ENCODE measurements at regions not wholly inside any gene's neighbourhood (a gene's known extent, or its start where the extent isn't known, plus 50 kb on each side); places are given as distances from the start of the nearest gene placed in this dataset.

GRCh38 chr17:6278376-6278775 is 156.5 kb downstream of the AIPL1 start:
- TF ChIP-seq, protein P1, sequence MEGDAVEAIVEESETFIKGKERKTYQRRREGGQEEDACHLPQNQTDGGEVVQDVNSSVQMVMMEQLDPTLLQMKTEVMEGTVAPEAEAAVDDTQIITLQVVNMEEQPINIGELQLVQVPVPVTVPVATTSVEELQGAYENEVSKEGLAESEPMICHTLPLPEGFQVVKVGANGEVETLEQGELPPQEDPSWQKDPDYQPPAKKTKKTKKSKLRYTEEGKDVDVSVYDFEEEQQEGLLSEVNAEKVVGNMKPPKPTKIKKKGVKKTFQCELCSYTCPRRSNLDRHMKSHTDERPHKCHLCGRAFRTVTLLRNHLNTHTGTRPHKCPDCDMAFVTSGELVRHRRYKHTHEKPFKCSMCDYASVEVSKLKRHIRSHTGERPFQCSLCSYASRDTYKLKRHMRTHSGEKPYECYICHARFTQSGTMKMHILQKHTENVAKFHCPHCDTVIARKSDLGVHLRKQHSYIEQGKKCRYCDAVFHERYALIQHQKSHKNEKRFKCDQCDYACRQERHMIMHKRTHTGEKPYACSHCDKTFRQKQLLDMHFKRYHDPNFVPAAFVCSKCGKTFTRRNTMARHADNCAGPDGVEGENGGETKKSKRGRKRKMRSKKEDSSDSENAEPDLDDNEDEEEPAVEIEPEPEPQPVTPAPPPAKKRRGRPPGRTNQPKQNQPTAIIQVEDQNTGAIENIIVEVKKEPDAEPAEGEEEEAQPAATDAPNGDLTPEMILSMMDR (IDR thresholded peaks at IDR 0.05; ENCODE audit: low read depth, low read length, poor library complexity, severe bottlenecking) = no peak
- TF ChIP-seq EZH2phosphoT487 (IDR thresholded peaks at IDR 0.05; ENCODE audit: borderline replicate concordance, low read length) = no peak
